Stimulated activated CD4-positive, alpha-beta T cell treated with anti-CD3 and anti-CD28 coated beads, Interleukin-4, amount 100 ng/mL, for 24 hours (primary cell): ENCODE measurements at regions not wholly inside any gene's neighbourhood (a gene's known extent, or its start where the extent isn't known, plus 50 kb on each side); places are given as distances from the start of the nearest gene placed in this dataset.
"Not testable (repeated sequence)": the region's sequence is repeated elsewhere in the genome, so short reads cannot be mapped to it uniquely, and the experiment has no call there.

Experiments used
- DNase-seq: peaks from one replicate; pipeline ENCODE4 v3.0.0-alpha.2; 2020

DNA sequence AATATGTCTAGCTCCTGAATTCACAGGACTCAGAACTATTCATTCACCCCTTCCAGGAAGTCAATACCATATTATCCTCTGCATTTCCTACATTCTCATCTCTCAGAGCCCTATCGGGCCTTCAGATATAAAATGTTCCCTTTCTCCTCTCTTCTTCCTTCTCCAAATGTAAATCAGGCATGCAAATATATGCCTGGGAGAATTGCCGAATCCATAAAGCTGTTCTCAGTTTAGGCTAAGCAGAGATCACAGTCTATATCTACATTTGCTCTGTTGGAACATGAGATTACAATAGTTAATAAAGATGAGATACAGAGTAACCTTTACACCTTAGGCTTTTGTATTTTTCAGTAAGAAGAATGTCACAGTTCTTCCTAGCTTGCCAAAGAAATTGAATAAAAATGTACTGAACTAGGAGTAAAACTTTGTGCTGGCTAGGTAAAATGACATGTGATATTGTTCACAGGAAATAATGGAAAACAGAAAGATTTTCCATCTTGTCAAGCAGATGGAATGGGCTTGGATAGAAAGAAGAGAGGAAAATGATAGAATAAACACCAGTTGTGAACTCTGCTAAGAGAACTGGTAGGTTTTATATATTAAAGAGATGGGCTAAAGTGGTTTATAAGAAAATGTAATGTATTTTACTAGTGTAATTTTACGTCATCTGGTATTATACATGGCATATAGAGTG, 161.5 kb downstream of the NRIP1 start:
- no peak for DNase-seq

DNA sequence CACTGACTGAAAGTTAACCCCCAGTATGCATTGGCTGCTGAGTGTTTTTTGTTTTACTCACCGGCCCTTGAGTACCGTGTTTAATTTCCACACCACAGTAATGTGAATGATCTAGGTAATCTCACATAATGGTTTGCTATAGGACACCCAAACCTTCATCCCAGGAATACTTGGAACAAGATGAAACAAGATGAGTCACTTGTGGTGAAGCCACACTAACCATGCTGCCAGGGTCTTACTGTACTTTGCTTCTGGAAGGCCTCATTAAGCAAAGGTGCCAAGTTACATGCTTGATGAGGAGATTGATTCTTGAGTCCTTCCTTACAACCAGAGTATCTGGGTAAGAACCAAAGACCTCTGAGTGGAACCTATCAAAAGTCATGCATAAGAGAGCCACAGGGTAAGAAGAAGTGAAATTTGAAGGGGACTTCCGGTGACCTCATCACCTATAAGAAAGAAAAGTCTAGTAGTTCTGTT, 163.3 kb downstream of the NRIP1 start:
- no peak for DNase-seq

DNA sequence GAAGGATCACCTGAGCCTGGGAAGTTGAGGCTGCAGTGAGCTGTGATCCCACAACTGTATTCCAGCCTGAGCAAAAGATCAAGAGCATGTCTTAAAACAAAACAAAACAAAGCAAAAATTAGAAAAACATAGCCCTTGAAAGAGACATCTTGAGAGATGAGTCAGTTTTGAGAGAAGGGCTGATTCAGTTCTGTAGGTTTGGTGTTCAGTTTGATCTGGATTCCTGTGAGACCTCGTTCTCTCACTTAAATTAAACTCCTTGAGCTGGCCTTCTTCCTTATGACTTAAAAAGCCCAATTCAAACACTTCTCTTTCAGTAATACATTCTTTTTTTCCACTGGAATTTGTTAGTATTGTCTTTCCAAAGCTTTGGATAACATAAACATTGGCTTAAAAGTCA, 164.2 kb downstream of the NRIP1 start:
- no peak for DNase-seq

GRCh38 chr21:14900058-14900457, 164.7 kb downstream of the NRIP1 start:
- no peak for DNase-seq

- DNase-seq, result no peak
Measured at GRCh38 chr21:14895792-14896191, 169.0 kb downstream of the NRIP1 start.

GRCh38 chr21:14890141-14890540, 174.7 kb downstream of the NRIP1 start:
- DNase-seq, result no peak

GRCh38 chr21:14889080-14889810, 175.6 kb downstream of the NRIP1 start:
- DNase-seq, result no peak

GRCh38 chr21:14888202-14888601, 176.6 kb downstream of the NRIP1 start:
- no peak for DNase-seq

- DNase-seq, result no peak
Measured at GRCh38 chr21:14886001-14886400, 178.8 kb downstream of the NRIP1 start.

GRCh38 chr21:14883351-14883750, 181.4 kb downstream of the NRIP1 start:
- DNase-seq, result no peak

- DNase-seq, result not testable (repeated sequence)
Measured at GRCh38 chr21:14882545-14882944, 182.3 kb downstream of the NRIP1 start.

GRCh38 chr21:14881863-14882499, 182.8 kb downstream of the NRIP1 start:
- no peak for DNase-seq

DNA sequence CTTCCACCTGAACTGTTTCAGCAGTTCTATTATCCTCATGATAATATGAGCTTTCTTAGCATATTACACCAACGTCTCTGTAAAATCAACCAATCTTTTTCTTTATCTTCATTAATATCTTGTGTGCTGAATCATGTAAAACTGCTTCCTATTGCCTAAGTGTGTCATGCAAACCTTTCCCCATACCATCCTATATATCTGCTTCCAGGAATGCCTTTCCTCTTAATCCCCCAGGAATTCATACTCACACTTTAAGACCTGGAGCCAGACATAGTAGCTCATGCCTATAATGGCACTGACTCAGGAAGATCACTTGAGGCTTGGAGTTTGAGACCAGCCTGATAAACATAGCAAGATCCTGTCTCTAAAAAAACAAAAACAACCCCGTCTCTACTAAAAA, 183.9 kb downstream of the NRIP1 start:
- DNase-seq, result no peak

DNA sequence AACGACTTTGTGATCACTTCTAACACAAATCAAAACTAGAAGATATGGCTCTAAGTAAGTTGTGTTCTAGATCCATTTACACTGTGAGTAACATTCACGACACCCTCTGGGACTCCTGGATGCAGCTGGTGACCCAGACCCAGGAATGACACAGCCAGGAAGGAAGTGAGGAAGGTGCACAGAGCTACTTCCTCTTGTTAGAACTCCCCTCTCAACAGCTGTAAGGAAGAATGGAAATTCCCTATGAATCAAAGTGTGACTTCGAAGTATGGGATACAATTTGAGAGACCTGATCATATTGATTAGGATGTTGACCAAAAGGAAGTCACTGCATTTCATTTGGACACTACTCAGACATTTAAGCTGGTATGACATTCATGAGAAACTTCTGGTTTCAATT, 185.3 kb downstream of the NRIP1 start:
- no peak for DNase-seq

- DNase-seq, result no peak
Measured at GRCh38 chr21:14878971-14879370, 185.8 kb downstream of the NRIP1 start.

GRCh38 chr21:14877581-14878228, 187.1 kb downstream of the NRIP1 start:
- DNase-seq, result no peak

GRCh38 chr21:14876524-14876840, 188.3 kb downstream of the NRIP1 start:
- DNase-seq, result no peak

DNA sequence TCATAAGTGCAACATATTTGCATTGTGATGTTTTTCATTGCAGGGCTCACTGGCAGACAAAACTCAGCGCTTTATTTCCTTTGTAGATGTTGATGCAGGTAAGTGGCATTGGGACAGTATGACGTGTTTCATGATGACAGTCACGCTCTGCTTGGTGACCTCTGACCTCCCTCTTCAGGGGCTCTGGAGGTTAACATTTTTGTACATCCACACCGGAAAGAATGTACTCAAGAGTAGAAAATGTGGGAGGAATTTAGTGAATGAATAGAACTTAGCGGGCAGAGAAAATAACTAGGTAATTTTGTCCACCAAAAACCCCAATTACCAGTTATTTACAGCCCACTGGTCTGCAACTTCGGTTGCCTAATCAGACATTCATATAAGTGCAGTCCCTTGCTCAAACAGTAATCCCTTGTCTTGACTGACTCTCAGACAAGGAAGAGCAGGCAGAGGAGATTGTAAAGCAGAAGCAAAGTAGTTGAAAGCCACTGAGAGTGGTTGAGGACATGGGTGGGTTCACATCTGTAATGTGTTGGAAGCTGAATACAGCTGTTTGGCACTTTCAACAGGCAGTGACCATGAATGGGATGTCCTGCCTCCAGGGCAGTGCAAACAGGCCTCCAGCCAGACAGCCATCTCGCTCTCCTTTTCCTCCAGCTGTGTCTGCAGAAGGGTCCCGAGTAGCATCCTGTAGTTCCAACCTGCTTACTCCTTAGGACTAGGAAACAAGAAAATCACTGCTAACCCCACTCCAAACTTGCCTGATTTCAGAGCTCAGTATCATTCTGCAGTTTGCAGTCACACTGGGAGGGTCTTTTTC, 188.9 kb downstream of the NRIP1 start:
- DNase-seq, result no peak

GRCh38 chr21:14875186-14875585, 189.6 kb downstream of the NRIP1 start:
- no peak for DNase-seq

DNA sequence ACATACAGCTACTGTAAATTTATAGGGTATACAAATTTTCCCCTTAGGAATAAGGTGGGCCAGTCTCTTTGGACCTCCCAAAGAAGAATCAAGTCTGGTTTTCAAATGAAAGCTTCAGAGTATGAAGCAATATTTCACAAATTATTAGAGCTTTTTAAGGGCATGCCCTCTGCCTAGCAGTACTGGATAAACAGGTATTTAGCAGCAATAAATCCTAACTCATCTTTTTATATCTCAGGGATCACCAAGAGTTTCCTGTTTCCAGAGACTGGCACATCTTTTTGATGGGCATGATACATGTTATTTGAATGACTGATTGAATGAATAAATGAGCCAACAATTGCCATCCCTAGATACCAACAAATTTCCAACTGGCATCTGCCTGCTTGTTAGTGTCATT, 190.4 kb downstream of the NRIP1 start:
- no peak for DNase-seq

DNA sequence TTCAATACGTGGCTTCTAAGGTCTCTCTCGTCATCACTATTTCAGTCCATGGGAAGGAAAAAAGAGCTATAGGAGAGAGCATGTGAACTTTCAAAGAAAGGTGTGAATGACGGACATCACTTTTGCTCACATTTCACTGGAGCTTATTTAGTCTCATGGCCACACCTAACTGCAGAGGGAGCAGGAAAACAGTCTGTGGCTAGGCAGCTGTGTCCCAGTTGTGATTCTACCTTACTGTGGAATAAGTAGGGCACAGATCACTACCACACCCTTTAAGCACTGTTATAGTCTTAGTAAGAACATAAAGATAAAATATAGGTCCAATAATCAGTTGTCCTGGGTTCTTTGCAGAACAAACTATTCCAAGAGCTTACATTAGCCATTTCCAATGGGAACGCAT, 192.9 kb downstream of the NRIP1 start:
- DNase-seq, result no peak

DNA sequence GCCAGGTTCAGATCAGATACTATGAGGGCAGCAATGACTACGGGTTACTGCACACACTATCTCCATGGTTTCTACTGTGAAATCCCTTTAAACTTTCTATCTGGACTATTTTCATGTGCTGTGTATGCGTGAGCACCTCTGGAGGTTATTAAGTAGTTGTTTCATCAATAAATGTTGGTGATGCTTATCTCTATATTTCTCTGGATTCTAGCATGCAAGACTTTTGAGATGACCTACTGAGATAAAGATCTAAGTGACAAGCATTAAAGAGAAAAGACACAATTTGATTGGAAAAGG, 194.0 kb downstream of the NRIP1 start:
- DNase-seq, result no peak
